Ovary (tissue), 7 donors: ENCODE measurements at regions not wholly inside any gene's neighbourhood (a gene's known extent, or its start where the extent isn't known, plus 50 kb on each side); places are given as distances from the start of the nearest gene placed in this dataset.

ENCODE experiments used
- DNase-seq, 5 donors: peaks; one replicate each; pipeline ENCODE4 v3.0.0-alpha.2; 2019 to 2020
- H3K27ac ChIP-seq, 2 donors: fragments of 200-600 bp; one replicate each; pipeline versions ENCODE4 v1.5.1 to v1.8.0; 2019 to 2022
- H3K27me3 ChIP-seq: fragments of 200-600 bp; one replicate; pipeline ENCODE4 v1.8.0; 2022
- H3K36me3 ChIP-seq: fragments of 200-600 bp; sonication (generic); one replicate; pipeline ENCODE4 v1.5.1; 2019
- H3K4me1 ChIP-seq: one replicate; pipeline ENCODE4 v1.8.1; 2013; ENCODE audit warnings: mild to moderate bottlenecking, moderate library complexity; ENCODE audit not compliant: insufficient read depth
- H3K4me3 ChIP-seq: fragments of 200-600 bp; sonication (generic); one replicate; pipeline ENCODE4 v1.5.1; 2017
- H3K9me3 ChIP-seq, 2 donors: fragments of 200-600 bp in 1 of 2; sonication (generic) in 1 of 2; one replicate each; pipeline versions ENCODE4 v1.5.1 to v1.8.1; 2013 to 2019; ENCODE audit warnings: mild to moderate bottlenecking in 1 of 2, moderate library complexity in 1 of 2
- CTCF ChIP-seq, 3 donors: fragments of 450-650 bp in 2 of 3; fragments of 200-600 bp in 1 of 3; IDR thresholded peaks; one replicate each; pipeline versions ENCODE4 v1.5.1 to v1.8.0; 2016 to 2022; ENCODE audit warnings: antibody characterized with exemption in 3 of 3, mild to moderate bottlenecking in 1 of 3
- EP300 ChIP-seq: sonication (generic); formaldehyde crosslinking; IDR thresholded peaks from one replicate; pipeline ENCODE4 v1.6.1; 2017; ENCODE audit warnings: antibody characterized with exemption
- POLR2A ChIP-seq: fragments of 450-650 bp; IDR thresholded peaks from one replicate; pipeline ENCODE4 v1.6.1; 2017; ENCODE audit warnings: antibody characterized with exemption, mild to moderate bottlenecking, moderate library complexity
- whole genome bisulfite sequencing, 3 donors: extraction: QIAGEN DNeasy Blood & Tissue Kit in 1 of 3; methylation state at CpG; one replicate each; pipeline versions ENCODE4 v1.1.5 to v1.1.7; 2013 to 2017; 5-methylcytosine and 5-hydroxymethylcytosine counted together
- intact Hi-C, 4 donors: fragments of 100-400 bp; cut with DNase I; formaldehyde crosslinking; loops; one replicate each; pipeline versions ENCODE4 v1.11.0 to v1.15.1; 2022 to 2023
- donor health status: DM: no; HTN: no; CAD: no; lungs with moderate emphysema.
- donor health status: DM: no; HTN: no; CAD: no.
- donor health status: Bipolar disorder and iron deficiency.
- donor health status: DM: no; HTN: no; CAD: no.
- donor health status: DM: yes; HTN: yes; CAD: no.

GRCh38 chr6:104013312-104013971, 846.3 kb downstream of the HACE1 start:
- Histone ChIP-seq H3K27me3 (no peaks in the 10 kb centered on the region), H3K36me3 (no peaks in the 10 kb centered on the region), H3K4me3 (no peak overlapping the region), H3K27ac (no peak overlapping the region), H3K4me1 (no peaks in the 10 kb centered on the region), H3K9me3 (no peaks in the 10 kb centered on the region)
- WGBS, 3 donors: 43 to 49% (median 45%) methylated on average over 2 of the region's 2 CpGs
- intact Hi-C loops: no loop called here
- TF ChIP-seq EP300 (no peak), POLR2A (no peak), CTCF (IDR thresholded peaks at IDR 0.05) (no peak)
- DNase-seq: no peak

GRCh38 chr6:104010897-104011296, 848.8 kb downstream of the HACE1 start:
- no peaks in the 10 kb centered on the region for H3K4me1 ChIP-seq
- DNase-seq: no peak
- H3K36me3 ChIP-seq: no peaks in the 10 kb centered on the region
- no peak overlapping the region for H3K27ac ChIP-seq
- intact Hi-C loops: no loop called here
- H3K9me3 ChIP-seq: no peaks in the 10 kb centered on the region
- TF ChIP-seq CTCF (IDR thresholded peaks at IDR 0.05) (no peak), EP300 (no peak), POLR2A (no peak)
- H3K27me3 ChIP-seq: no peaks in the 10 kb centered on the region
- no peak overlapping the region for H3K4me3 ChIP-seq

DNA sequence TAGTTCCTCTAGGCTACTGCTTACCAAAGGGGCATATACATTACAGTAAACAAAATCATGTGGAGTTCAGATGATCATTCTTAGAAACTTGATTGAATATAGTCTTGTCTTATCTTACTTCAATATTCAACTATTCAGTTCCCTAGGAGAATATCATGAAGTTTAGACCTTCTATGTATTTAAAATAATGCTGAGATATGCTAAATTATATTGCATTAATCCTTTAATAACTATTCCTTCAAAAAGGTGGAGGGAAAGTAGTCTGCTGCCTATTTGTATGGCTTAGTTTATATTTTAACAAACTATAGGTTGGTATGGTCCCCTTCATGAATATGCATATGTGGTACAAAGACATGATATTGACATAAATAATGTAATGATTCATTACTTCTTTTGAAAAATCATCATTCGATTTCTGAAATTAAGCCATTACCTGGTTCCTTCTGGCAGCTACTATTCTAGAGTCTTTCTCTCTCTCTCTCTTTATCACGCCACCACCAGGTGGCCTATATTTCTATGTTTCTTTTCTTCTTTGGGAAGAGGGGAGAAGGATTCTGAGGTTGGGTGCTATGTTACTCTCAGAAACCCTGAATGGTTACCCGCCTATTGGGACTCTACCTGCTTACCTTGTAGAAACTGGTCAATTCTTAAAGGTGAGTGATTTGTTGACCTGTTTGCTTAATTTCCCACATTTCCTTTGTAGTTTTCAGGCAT, 855.8 kb downstream of the HACE1 start:
- H3K4me3 ChIP-seq: no peak overlapping the region
- H3K27ac ChIP-seq: no peak overlapping the region
- H3K27me3 ChIP-seq: no peaks in the 10 kb centered on the region
- TF ChIP-seq CTCF (IDR thresholded peaks at IDR 0.05): no peak
- no peak for TF ChIP-seq POLR2A
- no peak for TF ChIP-seq EP300
- 86 to 88% (median 88%) methylated on average over 3 of the region's 3 CpGs for WGBS, 3 donors
- no peaks in the 10 kb centered on the region for H3K4me1 ChIP-seq
- DNase-seq: no peak
- H3K36me3 ChIP-seq: no peaks in the 10 kb centered on the region
- no peaks in the 10 kb centered on the region for H3K9me3 ChIP-seq
- intact Hi-C loops: no loop called here

GRCh38 chr6:103995571-103995970, 864.1 kb downstream of the HACE1 start:
- no peaks in the 10 kb centered on the region for H3K9me3 ChIP-seq
- no peak for DNase-seq
- TF ChIP-seq CTCF (IDR thresholded peaks at IDR 0.05): no peak
- no peak for TF ChIP-seq POLR2A
- no peak for TF ChIP-seq EP300
- WGBS, 3 donors: 89 to 95% (median 90%) methylated on average over 1 of the region's 1 CpG
- H3K4me3 ChIP-seq: no peak overlapping the region
- no peaks in the 10 kb centered on the region for H3K4me1 ChIP-seq
- H3K27ac ChIP-seq: no peak overlapping the region
- no peaks in the 10 kb centered on the region for H3K27me3 ChIP-seq
- no peaks in the 10 kb centered on the region for H3K36me3 ChIP-seq
- intact Hi-C loops: no loop called here
